ENCODE measurements at regions not wholly inside any gene's neighbourhood (a gene's known extent, or its start where the extent isn't known, plus 50 kb on each side); places are given as distances from the start of the nearest gene placed in this dataset.

- Histone ChIP-seq H3K4ac (ENCODE audit: low read depth, low read length) (no peak overlapping the region), H3K79me1 (ENCODE audit: low read length) (no peaks in the 10 kb centered on the region), H3K4me2 (ENCODE audit: low read length) (no peak overlapping the region), H3K4me3 (ENCODE audit: low read length) (no peak overlapping the region), H3K18ac (ENCODE audit: low read length) (no peak overlapping the region), H2BK5ac (ENCODE audit: low read length) (no peak overlapping the region), H3K56ac (ENCODE audit: low read length) (no peak overlapping the region), H2BK120ac (ENCODE audit: low read depth, low read length) (no peak overlapping the region), H2AK5ac (ENCODE audit: low read length) (no peak overlapping the region), H4K8ac (ENCODE audit: low read depth, low read length) (no peak overlapping the region), H3K27me3 (ENCODE audit: insufficient read depth, low read length, poor library complexity) (no peaks in the 10 kb centered on the region), H3K9ac (ENCODE audit: low read length) (no peak overlapping the region), H3K23ac (ENCODE audit: low read length) (no peak overlapping the region), H3K36me3 (ENCODE audit: control insufficient read depth, insufficient read depth, low read length) (no peaks in the 10 kb centered on the region), H3K4me1 (ENCODE audit: control insufficient read depth, low read depth, low read length) (no peaks in the 10 kb centered on the region), H2BK15ac (replicated peaks; ENCODE audit: low read depth) (no peak overlapping the region), H3K79me2 (ENCODE audit: control insufficient read depth, insufficient read depth, low read length) (no peaks in the 10 kb centered on the region), H4K5ac (ENCODE audit: low read length) (no peak overlapping the region), H3K27ac (ENCODE audit: low read depth, low read length) (no peak overlapping the region)
- DNase-seq = no peak
- no CpG with 5 or more reads among the region's 1 CpG for WGBS (ENCODE audit: extremely low coverage, insufficient coverage, low lambda C conversion rate)
These were observed 543.8 kb downstream of the CSNK1G3 start for GRCh38 chr5:124055751-124056150.

- Histone ChIP-seq H4K5ac (ENCODE audit: low read length) (no peak overlapping the region), H2BK120ac (ENCODE audit: low read depth, low read length) (no peak overlapping the region), H3K79me1 (ENCODE audit: low read length) (no peaks in the 10 kb centered on the region), H2AK5ac (ENCODE audit: low read length) (no peak overlapping the region), H3K56ac (ENCODE audit: low read length) (no peak overlapping the region), H3K27ac (ENCODE audit: low read depth, low read length) (no peak overlapping the region), H3K79me2 (ENCODE audit: control insufficient read depth, insufficient read depth, low read length) (no peaks in the 10 kb centered on the region), H3K36me3 (ENCODE audit: control insufficient read depth, insufficient read depth, low read length) (no peaks in the 10 kb centered on the region), H3K4me2 (ENCODE audit: low read length) (no peak overlapping the region), H4K8ac (ENCODE audit: low read depth, low read length) (no peak overlapping the region), H2BK5ac (ENCODE audit: low read length) (no peak overlapping the region), H3K4me3 (ENCODE audit: low read length) (no peak overlapping the region), H3K4ac (ENCODE audit: low read depth, low read length) (no peak overlapping the region), H3K9ac (ENCODE audit: low read length) (no peak overlapping the region), H2BK15ac (replicated peaks; ENCODE audit: low read depth) (no peak overlapping the region), H3K27me3 (ENCODE audit: insufficient read depth, low read length, poor library complexity) (no peaks in the 10 kb centered on the region), H3K23ac (ENCODE audit: low read length) (no peak overlapping the region), H3K4me1 (ENCODE audit: control insufficient read depth, low read depth, low read length) (no peaks in the 10 kb centered on the region), H3K18ac (ENCODE audit: low read length) (no peak overlapping the region)
- no peak for DNase-seq
These were observed 542.6 kb downstream of the CSNK1G3 start for GRCh38 chr5:124054564-124054963.

- DNase-seq = no peak
- H3K36me3 ChIP-seq (ENCODE audit: control insufficient read depth, insufficient read depth, low read length) = no peaks in the 10 kb centered on the region
- no CpG with 5 or more reads among the region's 2 CpGs for WGBS (ENCODE audit: extremely low coverage, insufficient coverage, low lambda C conversion rate)
These were observed 541.4 kb downstream of the CSNK1G3 start for GRCh38 chr5:124053340-124053739.

GRCh38 chr5:124052201-124052600 lies 540.2 kb downstream of the CSNK1G3 start:
- no peak overlapping the region for H3K4me2 ChIP-seq (ENCODE audit: low read length)
- no peak overlapping the region for H3K27ac ChIP-seq (ENCODE audit: low read depth, low read length)
- H3K79me2 ChIP-seq (ENCODE audit: control insufficient read depth, insufficient read depth, low read length) = no peaks in the 10 kb centered on the region
- no peak overlapping the region for H4K5ac ChIP-seq (ENCODE audit: low read length)
- no CpG with 5 or more reads among the region's 2 CpGs for WGBS (ENCODE audit: extremely low coverage, insufficient coverage, low lambda C conversion rate)
- no peak overlapping the region for H3K4me3 ChIP-seq (ENCODE audit: low read length)
- no peak overlapping the region for H3K9ac ChIP-seq (ENCODE audit: low read length)
- H3K23ac ChIP-seq (ENCODE audit: low read length) = no peak overlapping the region
- H2BK15ac ChIP-seq (replicated peaks; ENCODE audit: low read depth) = no peak overlapping the region
- no peaks in the 10 kb centered on the region for H3K36me3 ChIP-seq (ENCODE audit: control insufficient read depth, insufficient read depth, low read length)
- H3K4me1 ChIP-seq (ENCODE audit: control insufficient read depth, low read depth, low read length) = no peaks in the 10 kb centered on the region
- no peaks in the 10 kb centered on the region for H3K79me1 ChIP-seq (ENCODE audit: low read length)
- H3K4ac ChIP-seq (ENCODE audit: low read depth, low read length) = no peak overlapping the region
- H2BK120ac ChIP-seq (ENCODE audit: low read depth, low read length) = no peak overlapping the region
- no peak overlapping the region for H2BK5ac ChIP-seq (ENCODE audit: low read length)
- H3K56ac ChIP-seq (ENCODE audit: low read length) = no peak overlapping the region
- H3K27me3 ChIP-seq (ENCODE audit: insufficient read depth, low read length, poor library complexity) = no peaks in the 10 kb centered on the region
- DNase-seq = peak; percentile 33
- no peak overlapping the region for H4K8ac ChIP-seq (ENCODE audit: low read depth, low read length)
- H3K18ac ChIP-seq (ENCODE audit: low read length) = no peak overlapping the region
- no peak overlapping the region for H2AK5ac ChIP-seq (ENCODE audit: low read length)

More at GRCh38 chr5:124053340-124053739, 541.4 kb downstream of the CSNK1G3 start:
- Histone ChIP-seq H3K4me2 (ENCODE audit: low read length) (no peak overlapping the region), H2BK15ac (replicated peaks; ENCODE audit: low read depth) (no peak overlapping the region), H3K27me3 (ENCODE audit: insufficient read depth, low read length, poor library complexity) (no peaks in the 10 kb centered on the region), H3K56ac (ENCODE audit: low read length) (no peak overlapping the region), H4K5ac (ENCODE audit: low read length) (no peak overlapping the region), H3K23ac (ENCODE audit: low read length) (no peak overlapping the region), H2AK5ac (ENCODE audit: low read length) (no peak overlapping the region), H3K27ac (ENCODE audit: low read depth, low read length) (no peak overlapping the region), H2BK5ac (ENCODE audit: low read length) (no peak overlapping the region), H3K79me1 (ENCODE audit: low read length) (no peaks in the 10 kb centered on the region), H3K18ac (ENCODE audit: low read length) (no peak overlapping the region), H3K4ac (ENCODE audit: low read depth, low read length) (no peak overlapping the region), H3K4me3 (ENCODE audit: low read length) (no peak overlapping the region), H3K4me1 (ENCODE audit: control insufficient read depth, low read depth, low read length) (no peaks in the 10 kb centered on the region), H3K79me2 (ENCODE audit: control insufficient read depth, insufficient read depth, low read length) (no peaks in the 10 kb centered on the region), H2BK120ac (ENCODE audit: low read depth, low read length) (no peak overlapping the region), H4K8ac (ENCODE audit: low read depth, low read length) (no peak overlapping the region), H3K9ac (ENCODE audit: low read length) (no peak overlapping the region)

GRCh38 chr5:124050120-124050770 lies 538.3 kb downstream of the CSNK1G3 start:
- H2BK120ac ChIP-seq (ENCODE audit: low read depth, low read length) = no peak overlapping the region
- H3K36me3 ChIP-seq (ENCODE audit: control insufficient read depth, insufficient read depth, low read length) = no peaks in the 10 kb centered on the region
- no peak for DNase-seq
- no peak overlapping the region for H3K4ac ChIP-seq (ENCODE audit: low read depth, low read length)
- H3K79me2 ChIP-seq (ENCODE audit: control insufficient read depth, insufficient read depth, low read length) = no peaks in the 10 kb centered on the region
- H3K9ac ChIP-seq (ENCODE audit: low read length) = no peak overlapping the region
- no peak overlapping the region for H3K4me3 ChIP-seq (ENCODE audit: low read length)
- H3K27ac ChIP-seq (ENCODE audit: low read depth, low read length) = no peak overlapping the region
- no peaks in the 10 kb centered on the region for H3K4me1 ChIP-seq (ENCODE audit: control insufficient read depth, low read depth, low read length)
- no peaks in the 10 kb centered on the region for H3K79me1 ChIP-seq (ENCODE audit: low read length)
- H3K27me3 ChIP-seq (ENCODE audit: insufficient read depth, low read length, poor library complexity) = no peaks in the 10 kb centered on the region
- H3K56ac ChIP-seq (ENCODE audit: low read length) = no peak overlapping the region
- no peak overlapping the region for H3K18ac ChIP-seq (ENCODE audit: low read length)
- no peak overlapping the region for H2BK5ac ChIP-seq (ENCODE audit: low read length)
- no peak overlapping the region for H4K5ac ChIP-seq (ENCODE audit: low read length)
- no peak overlapping the region for H3K23ac ChIP-seq (ENCODE audit: low read length)
- H4K8ac ChIP-seq (ENCODE audit: low read depth, low read length) = peak overlapping the region; percentile 28
- WGBS (ENCODE audit: extremely low coverage, insufficient coverage, low lambda C conversion rate) = no CpG with 5 or more reads among the region's 3 CpGs
- no peak overlapping the region for H2AK5ac ChIP-seq (ENCODE audit: low read length)
- no peak overlapping the region for H3K4me2 ChIP-seq (ENCODE audit: low read length)
- no peak overlapping the region for H2BK15ac ChIP-seq (replicated peaks; ENCODE audit: low read depth)

- Histone ChIP-seq H3K9ac (ENCODE audit: low read length) (no peak overlapping the region), H2BK5ac (ENCODE audit: low read length) (no peak overlapping the region), H3K79me1 (ENCODE audit: low read length) (no peaks in the 10 kb centered on the region), H3K56ac (ENCODE audit: low read length) (no peak overlapping the region), H3K23ac (ENCODE audit: low read length) (no peak overlapping the region), H2BK15ac (replicated peaks; ENCODE audit: low read depth) (no peak overlapping the region), H4K8ac (ENCODE audit: low read depth, low read length) (no peak overlapping the region), H3K4me1 (ENCODE audit: control insufficient read depth, low read depth, low read length) (no peaks in the 10 kb centered on the region), H3K36me3 (ENCODE audit: control insufficient read depth, insufficient read depth, low read length) (no peaks in the 10 kb centered on the region), H2AK5ac (ENCODE audit: low read length) (no peak overlapping the region), H4K5ac (ENCODE audit: low read length) (no peak overlapping the region), H2BK120ac (ENCODE audit: low read depth, low read length) (no peak overlapping the region), H3K27ac (ENCODE audit: low read depth, low read length) (no peak overlapping the region), H3K4me3 (ENCODE audit: low read length) (no peak overlapping the region), H3K27me3 (ENCODE audit: insufficient read depth, low read length, poor library complexity) (no peaks in the 10 kb centered on the region), H3K4ac (ENCODE audit: low read depth, low read length) (no peak overlapping the region), H3K79me2 (ENCODE audit: control insufficient read depth, insufficient read depth, low read length) (no peaks in the 10 kb centered on the region), H3K4me2 (ENCODE audit: low read length) (no peak overlapping the region), H3K18ac (ENCODE audit: low read length) (no peak overlapping the region)
- WGBS (ENCODE audit: extremely low coverage, insufficient coverage, low lambda C conversion rate) = no CpG with 5 or more reads among the region's 2 CpGs
- DNase-seq = no peak
These were observed 533.4 kb downstream of the CSNK1G3 start for GRCh38 chr5:124045412-124045811.

Measured in mesendoderm (in vitro differentiated cells).